GM04504 (cell line): ENCODE measurements at regions not wholly inside any gene's neighbourhood (a gene's known extent, or its start where the extent isn't known, plus 50 kb on each side); places are given as distances from the start of the nearest gene placed in this dataset.
"Not testable (repeated sequence)": the region's sequence is repeated elsewhere in the genome, so short reads cannot be mapped to it uniquely, and the experiment has no call there.

Experiments used
- DNase-seq: peaks from one replicate; pipeline ENCODE4 v3.0.0-alpha.2; 2012; ENCODE audit warnings: low read depth

GRCh38 chr15:81939604-81940440 lies 106.0 kb downstream of the MEX3B start:
- no peak for DNase-seq

GRCh38 chr15:81937189-81937588 lies 108.6 kb downstream of the MEX3B start:
- no peak for DNase-seq

GRCh38 chr15:81930582-81931369 lies 115.0 kb downstream of the MEX3B start:
- no peak for DNase-seq

GRCh38 chr15:81929557-81929956 lies 116.3 kb downstream of the MEX3B start:
- no peak for DNase-seq

GRCh38 chr15:81926981-81927380 lies 118.8 kb downstream of the MEX3B start:
- DNase-seq = no peak

GRCh38 chr15:81924729-81925128 lies 121.1 kb downstream of the MEX3B start:
- no peak for DNase-seq

GRCh38 chr15:81923561-81924350 lies 122.1 kb downstream of the MEX3B start:
- DNase-seq = no peak

DNA sequence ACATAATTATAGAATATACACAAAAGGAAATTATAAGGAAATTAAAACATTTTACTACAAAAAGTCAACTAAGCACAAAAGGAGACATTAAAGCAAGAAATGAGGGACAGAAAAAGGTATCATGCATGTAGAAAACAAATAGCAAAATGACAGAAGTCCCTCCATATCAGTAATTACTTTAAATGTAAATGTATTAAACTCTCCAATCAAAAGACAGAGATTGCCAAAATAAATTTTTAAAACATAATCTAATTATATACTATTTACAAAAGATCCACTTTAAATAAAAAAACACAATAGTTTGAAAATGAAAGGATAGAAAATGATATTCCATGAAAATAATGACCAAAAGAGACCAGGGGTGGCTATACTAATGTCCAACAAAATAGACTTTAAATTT lies 123.7 kb downstream of the MEX3B start:
- DNase-seq = no peak

DNA sequence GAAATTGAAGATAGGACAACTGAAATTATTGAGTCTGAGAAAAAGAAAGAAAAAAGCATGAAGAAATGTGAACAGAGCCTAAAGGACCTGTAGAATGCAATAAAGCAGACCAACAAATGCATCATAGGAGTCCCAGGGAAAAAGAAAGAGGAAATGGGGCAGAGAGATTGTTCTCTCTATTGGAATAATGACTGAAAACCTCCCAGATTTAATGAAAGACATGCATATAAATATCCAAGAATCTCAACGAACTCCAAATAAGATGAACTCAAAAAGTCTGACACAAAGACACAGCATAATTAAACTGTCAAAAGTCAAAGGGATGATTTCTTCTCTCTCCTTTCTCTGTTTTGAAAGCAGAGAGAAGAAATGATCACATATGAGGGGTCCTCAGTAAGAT lies 124.7 kb downstream of the MEX3B start:
- no peak for DNase-seq

DNA sequence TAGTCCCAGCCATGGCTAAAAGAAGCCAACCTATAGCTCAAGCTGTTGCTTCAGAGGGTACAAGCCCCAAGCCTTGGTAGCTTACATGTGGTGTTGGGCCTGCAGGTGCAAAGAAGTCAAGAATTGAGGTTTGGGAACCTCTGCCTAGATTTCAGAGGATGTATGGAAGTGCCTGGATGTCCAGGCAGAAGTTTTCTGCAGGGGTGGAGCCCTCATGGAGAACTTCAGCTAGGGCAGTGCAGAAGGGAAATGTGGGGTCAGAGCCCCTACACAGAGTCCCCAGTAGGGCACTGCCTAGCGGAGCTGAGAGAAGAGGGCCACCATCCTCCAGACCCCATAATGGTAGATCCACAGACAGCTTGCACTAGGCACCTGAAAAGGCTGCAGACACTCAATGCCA lies 127.1 kb downstream of the MEX3B start:
- DNase-seq = not testable (repeated sequence)

DNA sequence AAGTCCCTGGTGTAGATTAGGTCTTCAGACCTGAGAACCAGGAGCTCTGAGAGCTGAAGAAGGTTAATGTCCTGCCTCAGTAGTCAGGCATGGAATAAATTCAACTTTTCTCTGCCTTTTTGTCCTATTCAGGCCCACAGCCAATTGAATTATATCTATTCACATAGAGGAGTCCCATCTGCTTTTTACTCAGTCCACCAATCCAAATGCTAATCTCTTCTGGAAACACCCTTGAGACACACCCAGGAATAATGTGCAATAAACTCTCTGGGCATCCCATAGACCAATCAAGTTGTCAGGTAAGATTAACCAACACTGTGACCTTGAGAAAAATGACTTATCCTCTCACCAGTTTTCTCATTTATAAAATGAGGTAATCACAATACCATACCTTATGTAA lies 129.4 kb downstream of the MEX3B start:
- DNase-seq = no peak

- DNase-seq = no peak
Observed at GRCh38 chr15:81915990-81916389, 129.8 kb downstream of the MEX3B start.

DNA sequence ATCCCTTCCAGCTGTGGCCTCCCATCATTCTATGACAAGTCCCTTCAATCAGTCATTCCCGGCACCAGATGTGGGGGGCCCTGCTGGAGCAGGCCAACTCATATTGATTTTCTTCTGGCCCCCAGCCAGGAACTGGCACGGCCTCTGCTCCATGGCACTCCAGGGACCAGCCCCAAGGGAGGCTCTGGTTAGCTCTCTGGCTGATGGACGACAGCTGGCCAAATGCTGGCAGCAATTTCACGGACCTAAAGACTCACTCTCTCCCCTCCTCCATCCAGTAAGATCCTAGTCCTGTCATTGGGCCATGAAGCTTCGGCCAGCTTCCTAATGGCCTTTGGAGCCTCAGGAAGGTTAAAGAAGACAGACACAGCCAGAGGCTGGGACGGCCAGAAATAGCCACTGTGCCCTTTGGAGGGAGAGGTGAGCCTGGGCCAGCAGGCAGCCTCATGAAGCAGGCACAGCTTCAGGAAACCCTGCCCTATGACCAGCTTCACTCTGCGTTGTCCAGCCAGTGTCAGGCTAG lies 131.0 kb downstream of the MEX3B start:
- DNase-seq = no peak

GRCh38 chr15:81914333-81914732 lies 131.5 kb downstream of the MEX3B start:
- DNase-seq = no peak

DNA sequence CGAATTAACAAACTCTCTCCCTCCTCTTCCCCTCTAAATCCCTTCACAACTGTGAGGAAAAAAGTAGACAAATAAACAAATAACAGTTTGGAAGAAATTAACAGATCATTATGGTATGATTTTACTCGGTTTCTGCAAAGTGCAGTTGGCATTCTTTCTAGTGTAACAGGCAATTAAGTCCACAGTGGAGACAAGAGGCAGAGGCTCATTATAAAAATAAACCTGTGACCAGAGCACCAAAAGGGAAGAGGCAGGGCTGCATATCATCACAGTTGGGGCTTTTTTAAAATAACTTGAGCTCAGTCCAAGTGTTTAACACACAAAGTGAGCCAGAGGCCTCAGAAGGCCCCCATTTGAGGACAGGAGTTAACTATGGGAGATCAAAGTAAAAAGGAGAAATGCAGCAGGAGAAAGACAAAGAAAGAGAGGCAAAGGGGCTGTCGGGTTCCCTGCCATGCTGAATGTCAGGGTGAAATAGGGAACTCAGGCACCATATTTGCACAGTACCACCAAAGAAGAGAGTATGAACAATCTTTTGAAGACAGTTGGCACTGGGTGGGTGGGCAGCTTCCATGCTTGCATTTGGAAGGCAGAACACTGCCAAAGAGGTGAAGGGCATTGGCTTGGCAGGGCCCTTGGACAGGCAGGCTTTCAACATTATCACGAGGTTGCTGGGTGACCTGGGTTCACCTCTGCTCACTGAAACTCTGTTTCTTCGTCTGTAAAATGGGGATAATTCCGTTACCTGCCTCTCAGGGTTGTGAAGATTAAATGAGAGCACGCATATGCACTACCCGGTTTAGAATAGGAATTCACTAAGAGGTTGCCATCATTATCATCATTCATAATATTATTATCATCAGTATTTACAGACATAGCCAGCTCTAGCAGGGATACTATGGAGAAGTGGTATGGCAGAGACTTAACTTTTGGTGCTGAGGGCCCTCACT lies 134.5 kb downstream of the MEX3B start:
- no peak for DNase-seq

DNA sequence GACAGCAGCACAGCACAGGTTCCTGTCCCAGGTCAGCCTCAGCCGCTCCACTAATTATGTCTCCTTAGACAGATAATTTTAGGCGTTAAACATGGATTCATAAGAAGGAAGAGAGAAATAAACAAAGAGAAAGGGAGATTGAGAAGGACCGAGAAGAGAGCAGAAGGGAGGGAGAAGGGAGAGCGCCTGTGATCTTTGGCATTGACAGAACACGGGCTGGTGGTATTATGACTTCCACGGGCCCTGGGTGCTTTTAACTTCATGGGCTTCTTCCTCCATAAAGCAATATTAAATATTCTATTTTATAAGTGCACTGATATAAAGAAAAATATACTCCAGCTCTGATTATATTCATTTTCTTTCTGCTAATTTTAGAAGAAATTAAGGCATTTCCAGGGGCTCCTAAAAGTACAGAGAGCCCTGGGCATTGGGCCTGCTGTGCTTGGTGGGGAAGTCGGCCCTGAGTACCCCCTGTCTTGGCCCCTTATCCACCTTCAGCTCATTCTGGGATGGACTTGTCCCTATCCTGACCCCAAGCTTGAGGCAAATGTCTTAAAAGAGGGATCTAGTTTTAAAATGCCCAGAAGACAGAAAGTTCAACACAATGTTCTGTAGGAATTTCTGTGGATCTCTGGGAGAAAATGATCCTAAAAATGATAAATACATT lies 135.3 kb downstream of the MEX3B start:
- no peak for DNase-seq

DNA sequence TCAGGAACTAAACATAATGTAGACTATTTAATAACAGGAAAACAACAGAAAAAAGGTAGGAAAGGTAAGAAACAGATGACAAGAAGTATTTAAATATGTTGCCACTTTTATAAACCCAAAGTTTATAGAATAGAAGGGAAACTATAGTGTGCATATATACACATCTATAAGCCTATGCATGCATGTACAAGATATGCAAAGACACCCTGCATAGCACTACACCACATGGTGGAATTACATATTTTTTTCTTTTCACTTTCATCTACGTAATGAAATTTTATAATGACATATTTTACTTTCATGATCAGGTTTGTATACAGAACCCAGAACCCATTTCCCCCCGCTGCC lies 136.8 kb downstream of the MEX3B start:
- no peak for DNase-seq

DNA sequence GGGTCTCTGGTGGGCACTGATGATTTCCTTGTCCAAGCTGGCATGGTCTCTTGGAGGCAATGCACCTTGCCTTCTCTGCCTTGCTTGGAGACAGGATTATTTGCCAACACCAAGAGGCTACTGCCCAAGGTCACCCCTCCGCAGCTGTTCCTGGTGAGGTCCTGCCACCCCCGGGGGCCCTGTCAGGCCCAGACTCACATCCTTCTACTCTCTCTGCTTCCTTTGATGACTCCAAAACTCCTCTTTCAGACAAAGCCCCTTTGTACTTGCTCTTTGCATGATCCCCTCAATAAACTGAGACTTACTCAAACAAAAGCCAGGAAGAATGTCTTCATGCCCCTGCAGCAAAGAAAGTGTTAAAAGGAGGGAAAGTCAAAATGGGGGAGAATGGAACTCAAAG lies 137.7 kb downstream of the MEX3B start:
- DNase-seq = no peak

GRCh38 chr15:81907521-81907920 lies 138.3 kb downstream of the MEX3B start:
- no peak for DNase-seq

DNA sequence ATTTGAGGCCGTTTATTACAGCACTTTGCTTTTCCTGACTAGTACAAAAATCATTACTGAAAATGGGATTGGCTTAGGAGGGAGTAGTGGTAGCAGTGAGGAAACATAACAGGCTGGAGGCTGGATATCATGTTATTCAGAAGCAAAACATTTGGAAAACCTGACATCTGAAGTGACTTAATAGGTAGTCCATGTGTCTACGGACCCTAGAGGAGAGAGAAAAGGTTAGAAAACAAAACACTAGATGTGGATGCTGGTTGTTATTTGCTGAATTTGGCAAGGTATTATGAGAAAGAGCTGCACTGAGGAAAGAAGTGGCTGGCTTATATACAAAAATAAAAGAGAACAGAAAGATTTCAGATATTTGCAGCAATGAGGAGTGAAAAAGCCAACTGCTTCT lies 139.9 kb downstream of the MEX3B start:
- DNase-seq = no peak

DNA sequence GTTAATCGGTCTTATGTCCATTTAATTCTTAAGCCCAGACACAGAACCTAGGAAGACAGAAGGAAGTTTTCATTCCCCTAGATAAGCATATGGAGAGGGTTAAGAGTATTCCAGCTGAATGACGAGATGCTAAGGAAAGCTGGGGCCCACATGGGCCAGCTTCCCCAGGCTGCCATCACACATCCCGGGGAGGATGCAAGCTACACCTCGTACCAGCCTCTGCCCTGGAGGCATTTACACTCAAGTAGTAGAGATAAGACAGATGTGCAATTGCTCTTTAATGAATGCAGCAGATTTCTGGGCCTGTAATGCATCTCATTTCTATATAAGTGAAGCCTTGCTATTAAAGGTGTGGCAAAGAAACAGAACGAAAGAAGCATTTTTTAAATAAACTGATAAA lies 144.5 kb downstream of the MEX3B start:
- no peak for DNase-seq
